DOHH2 (cell line): ENCODE measurements at regions not wholly inside any gene's neighbourhood (a gene's known extent, or its start where the extent isn't known, plus 50 kb on each side); places are given as distances from the start of the nearest gene placed in this dataset.

Experiments
- EZH2phosphoT487 ChIP-seq: fragments of 200-600 bp; sonication (generic); IDR thresholded peaks from 2 replicates; pipeline ENCODE4 v1.6.1; 2017; ENCODE audit warnings: borderline replicate concordance, mild to moderate bottlenecking, antibody characterized with exemption, low read length, moderate library complexity, mixed read lengths
- TF ChIP-seq, protein P1 (sequence below): fragments of 200-600 bp; sonication (generic); IDR thresholded peaks from one replicate; pipeline ENCODE4 v1.5.1; 2014; ENCODE audit warnings: antibody characterized with exemption, mild to moderate bottlenecking, low read depth, low read length; ENCODE audit not compliant: poor library complexity, severe bottlenecking

DNA sequence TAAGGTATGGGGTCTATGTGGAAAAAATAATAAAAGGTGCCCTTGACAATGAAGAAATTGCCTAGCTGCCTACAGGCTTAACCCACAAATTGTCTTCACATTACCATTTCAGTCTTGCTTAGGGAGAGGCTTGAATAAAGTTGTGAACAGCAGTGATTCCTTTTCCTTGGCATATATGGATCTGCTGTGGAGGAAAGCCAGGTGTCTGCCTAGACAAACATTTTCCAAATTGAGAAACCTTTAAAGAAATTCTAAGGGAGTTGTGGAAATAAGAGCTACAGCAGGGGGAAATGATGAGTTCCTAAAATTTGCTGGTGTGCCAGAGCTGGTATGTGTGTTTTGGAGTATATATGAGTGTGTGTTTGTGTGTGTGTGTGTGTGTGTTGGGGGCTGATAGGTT, 452.1 kb downstream of the NTRK3 start:
- TF ChIP-seq, protein P1, sequence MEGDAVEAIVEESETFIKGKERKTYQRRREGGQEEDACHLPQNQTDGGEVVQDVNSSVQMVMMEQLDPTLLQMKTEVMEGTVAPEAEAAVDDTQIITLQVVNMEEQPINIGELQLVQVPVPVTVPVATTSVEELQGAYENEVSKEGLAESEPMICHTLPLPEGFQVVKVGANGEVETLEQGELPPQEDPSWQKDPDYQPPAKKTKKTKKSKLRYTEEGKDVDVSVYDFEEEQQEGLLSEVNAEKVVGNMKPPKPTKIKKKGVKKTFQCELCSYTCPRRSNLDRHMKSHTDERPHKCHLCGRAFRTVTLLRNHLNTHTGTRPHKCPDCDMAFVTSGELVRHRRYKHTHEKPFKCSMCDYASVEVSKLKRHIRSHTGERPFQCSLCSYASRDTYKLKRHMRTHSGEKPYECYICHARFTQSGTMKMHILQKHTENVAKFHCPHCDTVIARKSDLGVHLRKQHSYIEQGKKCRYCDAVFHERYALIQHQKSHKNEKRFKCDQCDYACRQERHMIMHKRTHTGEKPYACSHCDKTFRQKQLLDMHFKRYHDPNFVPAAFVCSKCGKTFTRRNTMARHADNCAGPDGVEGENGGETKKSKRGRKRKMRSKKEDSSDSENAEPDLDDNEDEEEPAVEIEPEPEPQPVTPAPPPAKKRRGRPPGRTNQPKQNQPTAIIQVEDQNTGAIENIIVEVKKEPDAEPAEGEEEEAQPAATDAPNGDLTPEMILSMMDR = no peak
- TF ChIP-seq EZH2phosphoT487 = no peak
